H1 (cell line): ENCODE measurements at regions not wholly inside any gene's neighbourhood (a gene's known extent, or its start where the extent isn't known, plus 50 kb on each side); places are given as distances from the start of the nearest gene placed in this dataset.

Experiments used
- CTCF ChIA-PET: fragments of 300-600 bp; sonication (Branson Sonifier 250); formaldehyde crosslinking; loops from one replicate; lab custom pipeline; 2021; ENCODE audit not compliant: partially characterized antibody; lab: Charles Lee
- POLR2A ChIA-PET: fragments of 300-600 bp; sonication (Branson Sonifier 250); formaldehyde crosslinking; loops from one replicate; lab custom pipeline; 2021; ENCODE audit warnings: inconsistent platforms; ENCODE audit not compliant: partially characterized antibody; lab: Charles Lee
- DNase-seq, 2 experiments: peaks; one replicate each; pipeline versions ENCODE4 v3.0.0 to v3.0.0-alpha.2; 2010 to 2022; ENCODE audit warnings: low spot score in 2 of 2, low read depth in 1 of 2, mixed read lengths in 1 of 2
- FAIRE-seq: peaks from 2 replicates; lab custom pipeline; 2011; peaks lifted over from hg19 to GRCh38; lab: Jason Lieb, UNC
- H2AFZ ChIP-seq: 2 replicates; pipeline ENCODE4 v1.8.1; 2012; ENCODE audit warnings: low read length, inconsistent platforms
- H2AK5ac ChIP-seq: 2 replicates; pipeline ENCODE4 v1.6.1; 2013; ENCODE audit warnings: low read depth, low read length
- H2BK120ac ChIP-seq: replicated peaks from 2 replicates; pipeline ENCODE3; 2013; ENCODE audit warnings: low read depth, low read length, inconsistent platforms
- H2BK12ac ChIP-seq: 2 replicates; pipeline ENCODE4 v1.6.1; 2013; ENCODE audit warnings: low read depth, low read length
- H2BK15ac ChIP-seq: 2 replicates; pipeline ENCODE4 v1.6.1; 2013; ENCODE audit warnings: low read length
- H2BK20ac ChIP-seq: 2 replicates; pipeline ENCODE4 v1.6.1; 2013; ENCODE audit warnings: low read length
- H2BK5ac ChIP-seq: 2 replicates; pipeline ENCODE4 v1.6.1; 2013; ENCODE audit warnings: low read depth, low read length
- H3K14ac ChIP-seq: 2 replicates; pipeline ENCODE4 v1.6.1; 2013; ENCODE audit warnings: inconsistent platforms; ENCODE audit not compliant: insufficient read length
- H3K18ac ChIP-seq: 2 replicates; pipeline ENCODE4 v1.6.1; 2013; ENCODE audit warnings: low read length; ENCODE audit errors: extremely low read depth
- H3K23ac ChIP-seq: 2 replicates; pipeline ENCODE4 v1.6.1; 2013; ENCODE audit warnings: inconsistent platforms; ENCODE audit not compliant: insufficient read length
- H3K23me2 ChIP-seq: 2 replicates; pipeline ENCODE4 v1.6.1; 2013; ENCODE audit warnings: low read depth, low read length
- H3K27ac ChIP-seq: 2 replicates; pipeline ENCODE4 v1.6.1; 2011; ENCODE audit warnings: low read depth, low read length, inconsistent platforms
- H3K27me3 ChIP-seq, 4 experiments: replicated peaks in 1 of 4; 1 replicate in 1 of 4; 2 replicates in 3 of 4; pipeline versions ENCODE4 v1.6.1 to v1.8.1; 2011 to 2013; ENCODE audit warnings: low read length in 3 of 4, mild to moderate bottlenecking in 3 of 4, inconsistent platforms in 2 of 4, mixed read lengths in 2 of 4, moderate library complexity in 1 of 4; ENCODE audit not compliant: control insufficient read depth in 3 of 4, insufficient read depth in 3 of 4; ENCODE audit errors: extremely low read depth in 1 of 4
- H3K36me3 ChIP-seq, 4 experiments: 2 replicates each; pipeline versions ENCODE4 v1.6.1 to v1.8.1; 2011 to 2013; ENCODE audit warnings: mild to moderate bottlenecking in 4 of 4, low read length in 3 of 4, moderate library complexity in 2 of 4, control low read depth in 1 of 4, inconsistent platforms in 1 of 4; ENCODE audit not compliant: insufficient read depth in 4 of 4, control insufficient read depth in 2 of 4
- H3K4ac ChIP-seq: replicated peaks from 2 replicates; pipeline ENCODE3; 2013; ENCODE audit warnings: low read length, low read depth, mixed read lengths, inconsistent platforms; ENCODE audit not compliant: insufficient read length
- H3K4me1 ChIP-seq, 4 experiments: replicated peaks in 1 of 4; 1 replicate in 1 of 4; 2 replicates in 3 of 4; pipeline versions ENCODE4 v1.6.1 to v1.8.1; 2011 to 2013; ENCODE audit warnings: low read length in 3 of 4, inconsistent platforms in 2 of 4, mixed read lengths in 1 of 4; ENCODE audit not compliant: insufficient read depth in 4 of 4, control insufficient read depth in 3 of 4
- H3K4me2 ChIP-seq, 2 experiments: 2 replicates each; pipeline versions ENCODE4 v1.6.1 to v1.8.1; 2011 to 2013; ENCODE audit warnings: low read depth in 2 of 2, low read length in 2 of 2, control low read depth in 1 of 2, inconsistent platforms in 1 of 2, mild to moderate bottlenecking in 1 of 2; ENCODE audit not compliant: insufficient read depth in 1 of 2
- H3K4me3 ChIP-seq, 4 experiments: fragments of 200-600, 300-600 bp in 1 of 4; sonication (generic), shearing (Covaris generic), sonication (Bioruptor Twin) in 1 of 4; 2 replicates each; pipeline versions ENCODE4 v1.5.1 to v1.8.1; 2011 to 2016; ENCODE audit warnings: low read length in 4 of 4, low read depth in 3 of 4, control low read depth in 2 of 4, inconsistent platforms in 2 of 4, mild to moderate bottlenecking in 2 of 4, mixed read lengths in 1 of 4, moderate library complexity in 1 of 4; ENCODE audit not compliant: insufficient read depth in 2 of 4; ENCODE audit errors: extremely low read depth in 1 of 4
- H3K56ac ChIP-seq: replicated peaks from 2 replicates; pipeline ENCODE3; 2013; ENCODE audit warnings: low read depth, mild to moderate bottlenecking, mixed read lengths, low read length, inconsistent platforms; ENCODE audit not compliant: insufficient read length
- H3K79me1 ChIP-seq: 2 replicates; pipeline ENCODE4 v1.6.1; 2013; ENCODE audit warnings: low read depth, low read length, control low read depth
- H3K79me2 ChIP-seq, 2 experiments: 2 replicates each; pipeline versions ENCODE4 v1.6.1 to v1.8.1; 2012 to 2013; ENCODE audit warnings: low read length in 2 of 2, mild to moderate bottlenecking in 2 of 2, inconsistent platforms in 1 of 2; ENCODE audit not compliant: insufficient read depth in 2 of 2, control insufficient read depth in 1 of 2
- H3K9ac ChIP-seq, 4 experiments: replicated peaks in 1 of 4; 1 replicate in 1 of 4; 2 replicates in 3 of 4; pipeline versions ENCODE4 v1.6.1 to v1.8.1; 2011 to 2013; ENCODE audit warnings: low read depth in 3 of 4, low read length in 3 of 4, control low read depth in 2 of 4, mild to moderate bottlenecking in 2 of 4, moderate library complexity in 2 of 4, inconsistent platforms in 1 of 4; ENCODE audit errors: extremely low read depth in 1 of 4
- H3K9me3 ChIP-seq, 2 experiments: 2 replicates each; pipeline versions ENCODE4 v1.6.1 to v1.8.1; 2012 to 2013; ENCODE audit warnings: mild to moderate bottlenecking in 2 of 2, moderate library complexity in 2 of 2, control low read depth in 1 of 2, inconsistent platforms in 1 of 2, low read depth in 1 of 2, low read length in 1 of 2, mixed read lengths in 1 of 2; ENCODE audit not compliant: insufficient read depth in 2 of 2
- H4K20me1 ChIP-seq, 2 experiments: replicated peaks in 1 of 2; 2 replicates each; pipeline versions ENCODE3 to v1.8.1; 2011 to 2013; ENCODE audit warnings: inconsistent platforms in 2 of 2, low read length in 2 of 2, mild to moderate bottlenecking in 1 of 2; ENCODE audit not compliant: insufficient read depth in 2 of 2, control insufficient read depth in 1 of 2
- H4K5ac ChIP-seq: 2 replicates; pipeline ENCODE4 v1.6.1; 2013; ENCODE audit warnings: low read length, low read depth, mixed read lengths, inconsistent platforms; ENCODE audit not compliant: insufficient read length
- H4K8ac ChIP-seq: 2 replicates; pipeline ENCODE4 v1.8.0; 2013; ENCODE audit warnings: mild to moderate bottlenecking, moderate library complexity, low read length, inconsistent platforms; ENCODE audit not compliant: insufficient read depth; ENCODE audit errors: extremely low read depth
- H4K91ac ChIP-seq: replicated peaks from 2 replicates; pipeline ENCODE3; 2013; ENCODE audit warnings: low read length, mixed read lengths, inconsistent platforms; ENCODE audit not compliant: insufficient read length
- ATF3 ChIP-seq: IDR thresholded peaks from 2 replicates; pipeline ENCODE4 v1.6.1; 2011; ENCODE audit warnings: low read depth, mild to moderate bottlenecking, low read length; ENCODE audit not compliant: insufficient read depth
- BACH1 ChIP-seq: IDR thresholded peaks from 2 replicates; pipeline ENCODE4 v1.6.1; 2012; ENCODE audit warnings: low read length, improper control_type of control experiment
- BRCA1 ChIP-seq: IDR thresholded peaks from 2 replicates; pipeline ENCODE4 v1.6.1; 2012; ENCODE audit warnings: low read depth, low read length, improper control_type of control experiment
- CREB1 ChIP-seq: IDR thresholded peaks from 2 replicates; pipeline ENCODE4 v1.6.1; 2012; ENCODE audit warnings: inconsistent platforms
- CTCF ChIP-seq, 3 experiments: IDR thresholded peaks; 1 replicate in 2 of 3; 2 replicates in 1 of 3; pipeline versions ENCODE4 v1.5.1 to v1.6.1; 2011; ENCODE audit warnings: low read length in 3 of 3, mild to moderate bottlenecking in 3 of 3, inconsistent platforms in 2 of 3, low read depth in 1 of 3, moderate library complexity in 1 of 3; ENCODE audit not compliant: insufficient read depth in 1 of 3; ENCODE audit errors: control extremely low read depth in 1 of 3
- GABPA ChIP-seq: IDR thresholded peaks from 2 replicates; pipeline ENCODE4 v1.6.1; 2011; ENCODE audit warnings: mild to moderate bottlenecking, low read length, moderate library complexity, borderline replicate concordance; ENCODE audit not compliant: insufficient read depth
- HDAC2 ChIP-seq, 2 experiments: fragments of 300-600 bp in 1 of 2; sonication (generic) in 1 of 2; IDR thresholded peaks; 2 replicates each; pipeline ENCODE4 v1.6.1; 2011 to 2012; ENCODE audit warnings: low read depth in 2 of 2, low read length in 2 of 2, mild to moderate bottlenecking in 2 of 2, moderate library complexity in 2 of 2, borderline replicate concordance in 1 of 2, inconsistent platforms in 1 of 2
- HDAC6 ChIP-seq: IDR thresholded peaks from one replicate; pipeline ENCODE4 v1.7.1; 2012; ENCODE audit warnings: low read depth, mild to moderate bottlenecking, inconsistent platforms, low read length, moderate library complexity
- MAFK ChIP-seq: IDR thresholded peaks from 2 replicates; pipeline ENCODE4 v1.6.1; 2012; ENCODE audit warnings: low read depth, mild to moderate bottlenecking, improper control_type of control experiment, low read length
- NANOG ChIP-seq: IDR thresholded peaks from 2 replicates; pipeline ENCODE4 v1.6.1; 2011; ENCODE audit warnings: low read length, low read depth, mild to moderate bottlenecking, inconsistent platforms; ENCODE audit not compliant: insufficient read depth, poor library complexity, severe bottlenecking
- POLR2A ChIP-seq, 2 experiments: IDR thresholded peaks; 1 replicate in 1 of 2; 2 replicates in 1 of 2; pipeline ENCODE4 v1.6.1; 2011; ENCODE audit warnings: low read depth in 2 of 2, low read length in 2 of 2, mild to moderate bottlenecking in 2 of 2; ENCODE audit errors: control extremely low read depth in 1 of 2
- RFX5 ChIP-seq: IDR thresholded peaks from 2 replicates; pipeline ENCODE4 v1.6.1; 2011; ENCODE audit warnings: low read depth, low read length, improper control_type of control experiment, borderline replicate concordance
- TEAD4 ChIP-seq: IDR thresholded peaks from 2 replicates; pipeline ENCODE4 v1.6.1; 2012; ENCODE audit warnings: low read depth, low read length, inconsistent platforms, mixed read lengths
- WGBS, 2 experiments: shearing (Covaris generic) in 1 of 2; methylation state at CpG; one replicate each; pipeline versions ENCODE4 v1.1.6 to v1.1.7; 2013 to 2015; ENCODE audit warnings: low lambda C conversion rate in 2 of 2, mixed read lengths in 2 of 2, inconsistent platforms in 1 of 2, low coverage in 1 of 2, missing lambda C conversion rate in 1 of 2; ENCODE audit not compliant: insufficient replicate concordance in 2 of 2, insufficient coverage in 1 of 2, insufficient read length in 1 of 2; ENCODE audit errors: extremely low coverage in 1 of 2, missing lambda C conversion rate in 1 of 2; 5-methylcytosine and 5-hydroxymethylcytosine counted together

GRCh38 chr16:80447241-80447640, 93.6 kb upstream of the DYNLRB2 start:
- H2AK5ac ChIP-seq = no peak overlapping the region
- H3K4me3 ChIP-seq = no peak overlapping the region
- no peak overlapping the region for H4K8ac ChIP-seq
- H2BK12ac ChIP-seq = no peak overlapping the region
- POLR2A ChIA-PET = no interaction called here
- H2BK5ac ChIP-seq = no peak overlapping the region
- H3K36me3 ChIP-seq = no peaks in the 10 kb centered on the region
- no peak overlapping the region for H3K9ac ChIP-seq
- H3K4me2 ChIP-seq = no peak overlapping the region
- no peak overlapping the region for H2AFZ ChIP-seq
- H4K5ac ChIP-seq = no peak overlapping the region
- FAIRE-seq (no peak), DNase-seq (no peak)
- no peaks in the 10 kb centered on the region for H4K20me1 ChIP-seq
- no peak overlapping the region for H3K14ac ChIP-seq
- no peak overlapping the region for H3K4ac ChIP-seq
- no peak overlapping the region for H3K23ac ChIP-seq
- CTCF ChIA-PET = no interaction called here
- H3K56ac ChIP-seq = no peak overlapping the region
- H3K4me1 ChIP-seq = no peaks in the 10 kb centered on the region
- no peak overlapping the region for H3K27ac ChIP-seq
- no peaks in the 10 kb centered on the region for H3K27me3 ChIP-seq
- no peak overlapping the region for H3K18ac ChIP-seq
- no peaks in the 10 kb centered on the region for H3K79me2 ChIP-seq
- H2BK120ac ChIP-seq = no peak overlapping the region
- H3K23me2 ChIP-seq = no peaks in the 10 kb centered on the region
- H3K9me3 ChIP-seq = no peaks in the 10 kb centered on the region
- no peak overlapping the region for H2BK20ac ChIP-seq
- H4K91ac ChIP-seq = no peak overlapping the region
- H3K79me1 ChIP-seq = no peaks in the 10 kb centered on the region
- no peak overlapping the region for H2BK15ac ChIP-seq
- WGBS, 2 experiments = 88% methylated on average over 5 of the region's 5 CpGs; no CpG with 5 or more reads in 1 of the 2 experiments
- TF ChIP-seq GABPA = no peak
- TF ChIP-seq HDAC2 (IDR thresholded peaks at IDR 0.05; ENCODE audit: borderline replicate concordance in 1 of 2, low read depth in 2 of 2, low read length in 2 of 2) = no peak
- no peak for TF ChIP-seq NANOG
- no peak for TF ChIP-seq MAFK
- no peak for TF ChIP-seq POLR2A (IDR thresholded peaks at IDR 0.05; ENCODE audit: control extremely low read depth in 1 of 2, low read depth in 2 of 2, low read length in 2 of 2)
- TF ChIP-seq HDAC6 = no peak
- TF ChIP-seq TEAD4 = no peak
- TF ChIP-seq RFX5 = no peak
- TF ChIP-seq CREB1 = no peak
- TF ChIP-seq ATF3 = no peak
- no peak for TF ChIP-seq BRCA1
- TF ChIP-seq BACH1 = no peak
- TF ChIP-seq CTCF (IDR thresholded peaks at IDR 0.05; ENCODE audit: control extremely low read depth in 1 of 3, insufficient read depth in 1 of 3, low read depth in 1 of 3, low read length in 3 of 3) = no peak
